ENCODE measurements at regions not wholly inside any gene's neighbourhood (a gene's known extent, or its start where the extent isn't known, plus 50 kb on each side); places are given as distances from the start of the nearest gene placed in this dataset.

GRCh38 chr4:57679969-57680368, 569.8 kb upstream of the IGFBP7 start:
- Histone ChIP-seq H3K27me3 (ENCODE audit: control insufficient read depth, insufficient read depth, low read length) (no peaks in the 10 kb centered on the region), H3K36me3 (ENCODE audit: insufficient read depth, low read length) (no peaks in the 10 kb centered on the region), H3K4me1 (ENCODE audit: control insufficient read depth, insufficient read depth, low read length) (no peaks in the 10 kb centered on the region), H3K9me3 (replicated peaks; ENCODE audit: low read length) (no peaks in the 10 kb centered on the region), H3K4me3 (ENCODE audit: low read length) (no peak overlapping the region), H3K4me2 (ENCODE audit: low read length) (no peak overlapping the region), H3K9ac (ENCODE audit: low read depth, low read length) (no peak overlapping the region)

GRCh38 chr4:57676394-57676793, 566.2 kb upstream of the IGFBP7 start:
- no peak overlapping the region for H3K9ac ChIP-seq (ENCODE audit: low read depth, low read length)
- H3K9me3 ChIP-seq (replicated peaks; ENCODE audit: low read length), result no peaks in the 10 kb centered on the region
- H3K36me3 ChIP-seq (ENCODE audit: insufficient read depth, low read length), result no peaks in the 10 kb centered on the region
- H3K4me2 ChIP-seq (ENCODE audit: low read length), result no peak overlapping the region
- H3K4me3 ChIP-seq (ENCODE audit: low read length), result no peak overlapping the region
- H3K27me3 ChIP-seq (ENCODE audit: control insufficient read depth, insufficient read depth, low read length), result no peaks in the 10 kb centered on the region
- no peaks in the 10 kb centered on the region for H3K4me1 ChIP-seq (ENCODE audit: control insufficient read depth, insufficient read depth, low read length)

GRCh38 chr4:57672846-57673433, 562.8 kb upstream of the IGFBP7 start:
- H3K4me2 ChIP-seq (ENCODE audit: low read length), result no peak overlapping the region
- no peaks in the 10 kb centered on the region for H3K4me1 ChIP-seq (ENCODE audit: control insufficient read depth, insufficient read depth, low read length)
- H3K9ac ChIP-seq (ENCODE audit: low read depth, low read length), result no peak overlapping the region
- H3K36me3 ChIP-seq (ENCODE audit: insufficient read depth, low read length), result no peaks in the 10 kb centered on the region
- H3K4me3 ChIP-seq (ENCODE audit: low read length), result no peak overlapping the region
- H3K9me3 ChIP-seq (replicated peaks; ENCODE audit: low read length), result no peaks in the 10 kb centered on the region
- no peaks in the 10 kb centered on the region for H3K27me3 ChIP-seq (ENCODE audit: control insufficient read depth, insufficient read depth, low read length)

- Histone ChIP-seq H3K9me3 (replicated peaks; ENCODE audit: low read length) (no peaks in the 10 kb centered on the region), H3K27me3 (ENCODE audit: control insufficient read depth, insufficient read depth, low read length) (no peaks in the 10 kb centered on the region), H3K36me3 (ENCODE audit: insufficient read depth, low read length) (no peaks in the 10 kb centered on the region), H3K4me3 (ENCODE audit: low read length) (no peak overlapping the region), H3K4me2 (ENCODE audit: low read length) (no peak overlapping the region), H3K9ac (ENCODE audit: low read depth, low read length) (no peak overlapping the region), H3K4me1 (ENCODE audit: control insufficient read depth, insufficient read depth, low read length) (no peaks in the 10 kb centered on the region)
Measured at GRCh38 chr4:57668621-57669020, 558.4 kb upstream of the IGFBP7 start.

- no peaks in the 10 kb centered on the region for H3K36me3 ChIP-seq (ENCODE audit: insufficient read depth, low read length)
- H3K4me3 ChIP-seq (ENCODE audit: low read length), result no peak overlapping the region
- H3K9me3 ChIP-seq (replicated peaks; ENCODE audit: low read length), result no peaks in the 10 kb centered on the region
- no peak overlapping the region for H3K4me2 ChIP-seq (ENCODE audit: low read length)
- no peaks in the 10 kb centered on the region for H3K4me1 ChIP-seq (ENCODE audit: control insufficient read depth, insufficient read depth, low read length)
- no peak overlapping the region for H3K9ac ChIP-seq (ENCODE audit: low read depth, low read length)
- no peaks in the 10 kb centered on the region for H3K27me3 ChIP-seq (ENCODE audit: control insufficient read depth, insufficient read depth, low read length)
Measured at GRCh38 chr4:57665806-57666205, 555.6 kb upstream of the IGFBP7 start.

- no peaks in the 10 kb centered on the region for H3K4me1 ChIP-seq (ENCODE audit: control insufficient read depth, insufficient read depth, low read length)
- H3K27me3 ChIP-seq (ENCODE audit: control insufficient read depth, insufficient read depth, low read length), result no peaks in the 10 kb centered on the region
- no peak overlapping the region for H3K9ac ChIP-seq (ENCODE audit: low read depth, low read length)
- no peak overlapping the region for H3K4me2 ChIP-seq (ENCODE audit: low read length)
- no peak overlapping the region for H3K4me3 ChIP-seq (ENCODE audit: low read length)
- no peaks in the 10 kb centered on the region for H3K9me3 ChIP-seq (replicated peaks; ENCODE audit: low read length)
- H3K36me3 ChIP-seq (ENCODE audit: insufficient read depth, low read length), result no peaks in the 10 kb centered on the region
Measured at GRCh38 chr4:57661517-57662090, 551.4 kb upstream of the IGFBP7 start.

- Histone ChIP-seq H3K36me3 (ENCODE audit: insufficient read depth, low read length) (no peaks in the 10 kb centered on the region), H3K9me3 (replicated peaks; ENCODE audit: low read length) (no peaks in the 10 kb centered on the region), H3K4me3 (ENCODE audit: low read length) (no peak overlapping the region), H3K4me1 (ENCODE audit: control insufficient read depth, insufficient read depth, low read length) (no peaks in the 10 kb centered on the region), H3K9ac (ENCODE audit: low read depth, low read length) (no peak overlapping the region), H3K27me3 (ENCODE audit: control insufficient read depth, insufficient read depth, low read length) (no peaks in the 10 kb centered on the region), H3K4me2 (ENCODE audit: low read length) (no peak overlapping the region)
Measured at GRCh38 chr4:57658673-57659072, 548.5 kb upstream of the IGFBP7 start.

- no peak overlapping the region for H3K4me3 ChIP-seq (ENCODE audit: low read length)
- no peak overlapping the region for H3K4me2 ChIP-seq (ENCODE audit: low read length)
- no peak overlapping the region for H3K9ac ChIP-seq (ENCODE audit: low read depth, low read length)
- no peaks in the 10 kb centered on the region for H3K9me3 ChIP-seq (replicated peaks; ENCODE audit: low read length)
- no peaks in the 10 kb centered on the region for H3K4me1 ChIP-seq (ENCODE audit: control insufficient read depth, insufficient read depth, low read length)
- no peaks in the 10 kb centered on the region for H3K27me3 ChIP-seq (ENCODE audit: control insufficient read depth, insufficient read depth, low read length)
- no peaks in the 10 kb centered on the region for H3K36me3 ChIP-seq (ENCODE audit: insufficient read depth, low read length)
Measured at GRCh38 chr4:57658188-57658587, 548.0 kb upstream of the IGFBP7 start.

- no peaks in the 10 kb centered on the region for H3K36me3 ChIP-seq (ENCODE audit: insufficient read depth, low read length)
- no peak overlapping the region for H3K4me2 ChIP-seq (ENCODE audit: low read length)
- H3K4me3 ChIP-seq (ENCODE audit: low read length), result no peak overlapping the region
- H3K4me1 ChIP-seq (ENCODE audit: control insufficient read depth, insufficient read depth, low read length), result no peaks in the 10 kb centered on the region
- no peaks in the 10 kb centered on the region for H3K27me3 ChIP-seq (ENCODE audit: control insufficient read depth, insufficient read depth, low read length)
- no peak overlapping the region for H3K9ac ChIP-seq (ENCODE audit: low read depth, low read length)
- H3K9me3 ChIP-seq (replicated peaks; ENCODE audit: low read length), result no peaks in the 10 kb centered on the region
Measured at GRCh38 chr4:57655342-57655741, 545.2 kb upstream of the IGFBP7 start.

- no peaks in the 10 kb centered on the region for H3K36me3 ChIP-seq (ENCODE audit: insufficient read depth, low read length)
Measured at GRCh38 chr4:57652779-57653178, 542.6 kb upstream of the IGFBP7 start.

GRCh38 chr4:57640391-57641100, 530.4 kb upstream of the IGFBP7 start:
- no peaks in the 10 kb centered on the region for H3K9me3 ChIP-seq (replicated peaks; ENCODE audit: low read length)
- no peak overlapping the region for H3K4me2 ChIP-seq (ENCODE audit: low read length)
- H3K4me1 ChIP-seq (ENCODE audit: control insufficient read depth, insufficient read depth, low read length), result no peaks in the 10 kb centered on the region
- no peak overlapping the region for H3K4me3 ChIP-seq (ENCODE audit: low read length)
- no peaks in the 10 kb centered on the region for H3K27me3 ChIP-seq (ENCODE audit: control insufficient read depth, insufficient read depth, low read length)
- H3K36me3 ChIP-seq (ENCODE audit: insufficient read depth, low read length), result no peaks in the 10 kb centered on the region
- no peak overlapping the region for H3K9ac ChIP-seq (ENCODE audit: low read depth, low read length)

More at GRCh38 chr4:57652779-57653178, 542.6 kb upstream of the IGFBP7 start:
- Histone ChIP-seq H3K4me3 (ENCODE audit: low read length) (no peak overlapping the region), H3K4me2 (ENCODE audit: low read length) (no peak overlapping the region), H3K27me3 (ENCODE audit: control insufficient read depth, insufficient read depth, low read length) (no peaks in the 10 kb centered on the region), H3K4me1 (ENCODE audit: control insufficient read depth, insufficient read depth, low read length) (no peaks in the 10 kb centered on the region), H3K9me3 (replicated peaks; ENCODE audit: low read length) (no peaks in the 10 kb centered on the region), H3K9ac (ENCODE audit: low read depth, low read length) (no peak overlapping the region)
